Endothelial cell of umbilical vein (primary cell): ENCODE measurements at regions not wholly inside any gene's neighbourhood (a gene's known extent, or its start where the extent isn't known, plus 50 kb on each side); places are given as distances from the start of the nearest gene placed in this dataset.

Experiments
- BruUV-seq: library from RNA; stranded (reverse); fragments of 400-500 nt; replicated peaks from 2 replicates; lab custom pipeline; 2021; lab: Mats Ljungman, UMichigan
- CTCF ChIA-PET: fragments of 300-600, 350-600 bp; sonication (Branson Sonifier 250); formaldehyde crosslinking; loops from one replicate; lab custom pipeline; 2021; ENCODE audit warnings: antibody characterized with exemption, inconsistent platforms; lab: Charles Lee
- POLR2A ChIA-PET: fragments of 300-600, 350-600 bp; sonication (Branson Sonifier 250); formaldehyde crosslinking; loops from one replicate; lab custom pipeline; 2021; ENCODE audit warnings: antibody characterized with exemption, inconsistent platforms; lab: Charles Lee
- DNase-seq: peaks from one replicate; pipeline ENCODE4 v3.0.0-alpha.2; 2011; ENCODE audit warnings: low read depth, low spot score
- FAIRE-seq: peaks from 2 replicates; lab custom pipeline; 2011; peaks lifted over from hg19 to GRCh38; lab: Jason Lieb, UNC
- H2AFZ ChIP-seq: 2 replicates; pipeline ENCODE4 v1.6.0; 2012; ENCODE audit warnings: low read depth, low read length, control low read depth, inconsistent platforms
- H3K27ac ChIP-seq: 2 replicates; pipeline ENCODE4 v1.5.1; 2011; ENCODE audit warnings: low read depth, mild to moderate bottlenecking, control low read depth, low read length, moderate library complexity; ENCODE audit not compliant: insufficient read depth
- H3K27me3 ChIP-seq, 2 experiments: 2 replicates each; pipeline versions ENCODE4 v1.6.0 to v1.6.1; 2011; ENCODE audit warnings: low read length in 2 of 2, mixed read lengths in 1 of 2; ENCODE audit not compliant: control insufficient read depth in 2 of 2, insufficient read depth in 2 of 2
- H3K36me3 ChIP-seq, 2 experiments: 2 replicates in 1 of 2; 3 replicates in 1 of 2; pipeline ENCODE4 v1.5.1; 2011; ENCODE audit warnings: low read length in 2 of 2, mild to moderate bottlenecking in 1 of 2, moderate library complexity in 1 of 2; ENCODE audit not compliant: control insufficient read depth in 2 of 2, insufficient read depth in 2 of 2; ENCODE audit errors: extremely low read depth in 1 of 2
- H3K4me1 ChIP-seq: 3 replicates; pipeline ENCODE4 v1.5.1; 2011; ENCODE audit warnings: mild to moderate bottlenecking, low read length; ENCODE audit not compliant: control insufficient read depth, insufficient read depth; ENCODE audit errors: extremely low read depth
- H3K4me2 ChIP-seq: 2 replicates; pipeline ENCODE4 v1.6.1; 2011; ENCODE audit warnings: low read length, control low read depth, mixed read lengths; ENCODE audit not compliant: insufficient read depth
- H3K4me3 ChIP-seq, 3 experiments: fragments of 200-600 bp in 1 of 3; sonication (generic), shearing (Covaris generic) in 1 of 3; replicated peaks in 1 of 3; 2 replicates each; pipeline ENCODE4 v1.5.1; 2011 to 2016; ENCODE audit warnings: control low read depth in 3 of 3, low read length in 3 of 3, mild to moderate bottlenecking in 2 of 3, inconsistent platforms in 1 of 3, low read depth in 1 of 3, moderate library complexity in 1 of 3; ENCODE audit not compliant: insufficient read depth in 1 of 3
- H3K79me2 ChIP-seq: 2 replicates; pipeline ENCODE4 v1.6.0; 2012; ENCODE audit warnings: low read length, inconsistent platforms; ENCODE audit not compliant: control insufficient read depth, insufficient read depth
- H3K9ac ChIP-seq: replicated peaks from 2 replicates; pipeline ENCODE3; 2011; ENCODE audit warnings: low read length, control low read depth; ENCODE audit not compliant: insufficient read depth; ENCODE audit errors: extremely low read depth
- H3K9me1 ChIP-seq: replicated peaks from 3 replicates; pipeline ENCODE4 v1.6.0; 2011; ENCODE audit warnings: mild to moderate bottlenecking, low read length; ENCODE audit not compliant: control insufficient read depth, insufficient read depth; ENCODE audit errors: extremely low read depth
- H3K9me3 ChIP-seq: replicated peaks from 2 replicates; pipeline ENCODE4 v1.5.1; 2012; ENCODE audit warnings: low read length, inconsistent platforms; ENCODE audit not compliant: control insufficient read depth, insufficient read depth
- H4K20me1 ChIP-seq: replicated peaks from 2 replicates; pipeline ENCODE3; 2011; ENCODE audit warnings: mild to moderate bottlenecking, low read length; ENCODE audit not compliant: control insufficient read depth, insufficient read depth; ENCODE audit errors: extremely low read depth
- CTCF ChIP-seq, 2 donors: IDR thresholded peaks; 1 replicate in 1 of 2; 2 replicates in 1 of 2; pipeline ENCODE4 v1.5.1; 2011; ENCODE audit warnings: low read length in 2 of 2, mild to moderate bottlenecking in 2 of 2, moderate library complexity in 2 of 2, control low read depth in 1 of 2, inconsistent platforms in 1 of 2, low read depth in 1 of 2; ENCODE audit not compliant: insufficient read depth in 1 of 2; ENCODE audit errors: extremely low read depth in 1 of 2
- EZH2 ChIP-seq: IDR thresholded peaks from 2 replicates; pipeline ENCODE4 v1.6.1; 2012; ENCODE audit warnings: borderline replicate concordance, low read depth, mild to moderate bottlenecking, moderate library complexity, low read length, inconsistent platforms; ENCODE audit not compliant: severe bottlenecking
- FOS ChIP-seq: IDR thresholded peaks from 2 replicates; pipeline ENCODE4 v1.6.1; 2011; ENCODE audit warnings: mild to moderate bottlenecking, low read length, moderate library complexity, borderline replicate concordance; ENCODE audit not compliant: insufficient read depth
- GATA2 ChIP-seq: IDR thresholded peaks from 2 replicates; pipeline ENCODE4 v1.7.0; 2011; ENCODE audit warnings: low read depth, mild to moderate bottlenecking, moderate library complexity, mixed read lengths, low read length; ENCODE audit not compliant: insufficient read length, insufficient read depth
- JUN ChIP-seq: IDR thresholded peaks from 2 replicates; pipeline ENCODE4 v1.6.1; 2011; ENCODE audit warnings: borderline replicate concordance, low read depth; ENCODE audit not compliant: insufficient read length, insufficient read depth
- MAX ChIP-seq: IDR thresholded peaks from 2 replicates; pipeline ENCODE4 v1.6.1; 2011; ENCODE audit not compliant: insufficient read depth, insufficient read length
- MYC ChIP-seq: IDR thresholded peaks from one replicate; pipeline ENCODE4 v1.6.1; 2011; ENCODE audit warnings: mild to moderate bottlenecking, low read depth, low read length
- POLR2A ChIP-seq: IDR thresholded peaks from 2 replicates; pipeline ENCODE4 v1.6.1; 2012; ENCODE audit warnings: low read depth, mild to moderate bottlenecking, control low read depth, low read length
- POLR2AphosphoS5 ChIP-seq: IDR thresholded peaks from 2 replicates; pipeline ENCODE4 v1.6.1; 2012; ENCODE audit warnings: low read depth, mild to moderate bottlenecking, control low read depth, low read length, moderate library complexity; ENCODE audit not compliant: insufficient read depth
- dilution Hi-C: fragments of 300-500 bp; cut with MboI; formaldehyde crosslinking; loops from one replicate; pipeline ENCODE4 v1.15.0; 2019; ENCODE audit warnings: low sequenced_read_pairs; ENCODE audit not compliant: extremely low pct_ligation_motif_present
- intact Hi-C: fragments of 100-400 bp; cut with micrococcal nuclease; formaldehyde crosslinking; loops from one replicate; pipeline ENCODE4 v1.10.0; 2022

- Histone ChIP-seq H3K4me3 (no peak overlapping the region), H3K9me3 (no peaks in the 10 kb centered on the region), H3K4me1 (no peaks in the 10 kb centered on the region), H3K4me2 (no peak overlapping the region), H3K36me3 (no peaks in the 10 kb centered on the region), H3K9ac (no peak overlapping the region), H3K27me3 (no peaks in the 10 kb centered on the region), H3K79me2 (no peaks in the 10 kb centered on the region), H3K27ac (no peak overlapping the region), H2AFZ (no peak overlapping the region), H3K9me1 (no peaks in the 10 kb centered on the region), H4K20me1 (no peaks in the 10 kb centered on the region)
- ChIA-PET POLR2A (no interaction called here), CTCF (no interaction called here)
- no peak for FAIRE-seq
- TF ChIP-seq POLR2A (no peak), JUN (no peak), POLR2AphosphoS5 (no peak), GATA2 (no peak), MAX (no peak), CTCF (IDR thresholded peaks at IDR 0.05; ENCODE audit: extremely low read depth in 1 of 2, insufficient read depth in 1 of 2, low read depth in 1 of 2, low read length in 2 of 2) (no peak), MYC (no peak), FOS (no peak), EZH2 (no peak)
- dilution Hi-C loops: no loop called here
- no peak for DNase-seq
- intact Hi-C loops: no loop called here
- BruUV-seq: no TSS peak
Observed at GRCh38 chr4:99722006-99722405, 64.4 kb upstream of the C4orf54 start.
